NCI-H1694 treated with DMSO at 0.1 percent for 48 hours (cell line): ENCODE measurements at regions not wholly inside any gene's neighbourhood (a gene's known extent, or its start where the extent isn't known, plus 50 kb on each side); places are given as distances from the start of the nearest gene placed in this dataset.

ENCODE experiments used
- DNase-seq: peaks from one replicate; lab custom pipeline; 2025; lab: John Stamatoyannopoulos, UW

DNA sequence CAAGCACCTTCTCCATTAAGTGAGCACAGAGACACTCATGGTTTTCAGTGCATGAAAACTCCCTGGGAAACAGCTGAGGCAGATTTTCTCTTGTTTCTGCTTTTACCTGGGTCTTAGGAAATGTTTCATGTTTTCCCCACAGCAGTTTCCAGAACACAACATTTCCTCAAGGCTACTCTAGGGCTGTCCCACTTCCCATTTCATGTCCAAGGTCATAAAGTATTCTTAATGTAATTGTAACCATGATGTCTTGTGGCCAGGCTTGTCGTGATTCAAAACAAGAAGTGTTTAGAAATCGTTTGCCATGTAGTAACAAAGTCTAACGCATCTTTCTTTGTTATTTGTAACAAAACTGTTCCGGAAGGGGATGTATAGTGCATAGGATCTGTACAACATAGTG, 83.8 kb upstream of the NRP1 start:
- no peak for DNase-seq

DNA sequence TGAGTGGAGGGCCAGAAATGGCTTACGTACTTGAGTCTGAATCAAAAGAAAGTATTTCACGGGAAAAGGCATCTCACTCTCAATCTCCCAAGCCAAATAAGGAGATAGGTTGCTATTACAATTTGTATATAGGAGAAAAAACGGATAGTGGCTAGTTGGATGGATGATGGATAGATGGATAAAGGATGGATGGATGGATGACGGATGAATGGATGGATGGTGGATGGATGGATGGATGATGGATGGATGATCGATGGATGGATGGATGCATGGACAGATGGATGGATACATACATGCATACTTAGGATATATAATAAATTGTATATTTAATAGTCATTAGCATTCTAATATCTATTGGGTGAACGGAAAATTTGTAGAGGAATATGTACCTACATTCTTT, 82.2 kb upstream of the NRP1 start:
- no peak for DNase-seq

DNA sequence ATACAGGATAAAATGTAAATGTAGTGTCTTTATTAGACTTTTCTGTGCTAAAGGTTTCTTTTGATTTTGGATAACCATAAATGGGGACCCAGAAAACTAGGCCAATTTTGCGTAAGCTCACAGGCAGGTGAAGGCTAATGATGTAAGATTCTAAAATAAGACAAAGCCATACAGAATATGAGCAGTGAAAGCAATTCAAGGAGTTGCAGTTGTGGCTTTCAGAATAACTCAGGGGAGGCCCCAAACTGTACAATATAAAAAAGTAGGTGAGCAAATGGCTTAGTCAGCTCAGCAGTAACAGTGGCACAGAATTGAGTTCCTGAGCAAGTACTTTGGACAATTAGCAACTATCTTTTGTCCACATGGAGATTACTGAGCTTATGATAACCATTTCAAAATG, 81.7 kb upstream of the NRP1 start:
- no peak for DNase-seq

DNA sequence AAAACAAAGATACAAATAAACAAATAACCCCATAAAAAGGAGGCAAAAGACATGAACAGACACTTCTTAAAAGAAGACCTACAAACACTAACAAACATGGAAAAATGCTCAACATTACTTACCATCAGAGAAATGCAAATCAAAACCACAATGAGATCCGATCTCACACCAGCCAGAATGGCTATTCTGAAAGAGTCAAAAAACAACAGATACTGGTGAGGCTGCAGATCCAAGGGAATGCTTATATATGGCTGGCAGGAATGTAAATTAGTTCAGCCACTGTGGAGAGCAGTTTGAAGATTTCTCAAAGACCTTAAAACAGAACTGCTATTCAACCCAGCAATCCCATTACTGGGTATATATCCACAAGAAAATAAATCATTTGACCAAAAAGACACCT, 80.4 kb upstream of the NRP1 start:
- no peak for DNase-seq

DNA sequence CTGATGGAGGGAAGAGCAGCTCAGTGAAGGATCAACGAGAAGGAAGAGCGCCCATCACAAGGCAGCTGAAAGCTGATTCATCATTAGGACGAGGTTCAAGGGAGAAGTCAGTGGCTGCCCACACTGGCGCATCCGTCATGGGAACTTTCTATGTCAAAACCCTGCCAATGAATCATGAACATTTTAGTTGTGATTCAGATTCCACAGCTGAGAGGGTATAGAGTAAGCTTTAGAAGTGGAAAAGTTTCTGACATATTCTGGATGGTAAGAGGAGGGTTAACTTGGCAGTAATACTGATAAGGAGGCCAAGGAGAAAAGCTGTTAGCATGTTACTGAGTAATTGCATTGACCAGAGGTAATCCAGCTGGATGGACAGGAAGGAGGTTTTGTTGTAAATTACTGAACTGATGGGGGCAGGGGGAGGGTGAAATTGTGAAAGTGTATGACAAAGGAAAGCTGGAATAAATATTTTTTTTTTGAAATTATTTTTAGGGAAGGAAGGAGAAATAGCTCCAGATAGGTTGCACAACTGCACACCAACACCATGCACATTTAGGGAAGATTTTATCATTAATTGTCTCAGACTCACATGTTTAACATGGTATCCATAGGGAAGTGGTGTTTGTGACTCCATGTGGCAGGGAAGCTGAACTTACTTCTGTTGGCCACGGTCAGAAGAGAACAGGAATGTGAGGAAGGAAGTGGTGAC, 78.3 kb upstream of the NRP1 start:
- DNase-seq = no peak

DNA sequence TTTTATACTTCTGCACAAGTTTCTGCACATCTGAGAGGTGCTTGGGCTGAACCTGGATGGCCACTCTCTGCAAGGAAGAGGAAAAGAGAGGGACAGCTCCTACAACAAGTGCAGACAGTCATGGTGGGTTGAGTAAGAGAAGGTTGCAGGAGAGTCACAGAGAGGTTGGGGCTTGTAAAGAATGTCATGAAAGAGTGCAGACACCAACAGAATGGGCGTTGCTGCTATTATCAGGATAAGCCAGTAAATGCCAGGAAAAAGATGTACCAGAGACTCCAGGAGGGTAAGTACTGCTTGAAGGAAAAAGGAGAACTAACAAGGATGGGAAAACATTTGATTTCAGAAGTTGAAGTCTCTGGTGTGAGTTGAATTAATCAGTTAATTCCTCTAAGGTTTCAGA, 77.8 kb upstream of the NRP1 start:
- DNase-seq = no peak

DNA sequence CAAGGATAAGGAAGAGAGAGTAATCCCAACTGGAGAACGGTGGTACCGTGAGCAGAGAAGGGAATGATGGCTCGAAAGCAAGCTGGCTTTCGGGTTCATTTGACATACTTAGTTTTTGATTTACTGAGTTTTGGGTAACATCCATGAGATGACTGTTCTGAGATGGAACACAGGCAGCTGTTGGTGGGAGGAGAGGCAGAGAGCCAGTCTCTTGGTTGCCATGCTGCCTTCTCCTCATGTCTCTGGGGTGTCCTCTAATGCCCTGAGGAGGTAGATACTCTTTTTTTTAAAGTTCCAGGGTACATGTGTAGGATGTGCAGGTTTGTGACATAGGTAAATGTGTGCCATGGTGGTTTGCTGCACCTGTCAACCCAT, 76.4 kb upstream of the NRP1 start:
- DNase-seq = no peak

DNA sequence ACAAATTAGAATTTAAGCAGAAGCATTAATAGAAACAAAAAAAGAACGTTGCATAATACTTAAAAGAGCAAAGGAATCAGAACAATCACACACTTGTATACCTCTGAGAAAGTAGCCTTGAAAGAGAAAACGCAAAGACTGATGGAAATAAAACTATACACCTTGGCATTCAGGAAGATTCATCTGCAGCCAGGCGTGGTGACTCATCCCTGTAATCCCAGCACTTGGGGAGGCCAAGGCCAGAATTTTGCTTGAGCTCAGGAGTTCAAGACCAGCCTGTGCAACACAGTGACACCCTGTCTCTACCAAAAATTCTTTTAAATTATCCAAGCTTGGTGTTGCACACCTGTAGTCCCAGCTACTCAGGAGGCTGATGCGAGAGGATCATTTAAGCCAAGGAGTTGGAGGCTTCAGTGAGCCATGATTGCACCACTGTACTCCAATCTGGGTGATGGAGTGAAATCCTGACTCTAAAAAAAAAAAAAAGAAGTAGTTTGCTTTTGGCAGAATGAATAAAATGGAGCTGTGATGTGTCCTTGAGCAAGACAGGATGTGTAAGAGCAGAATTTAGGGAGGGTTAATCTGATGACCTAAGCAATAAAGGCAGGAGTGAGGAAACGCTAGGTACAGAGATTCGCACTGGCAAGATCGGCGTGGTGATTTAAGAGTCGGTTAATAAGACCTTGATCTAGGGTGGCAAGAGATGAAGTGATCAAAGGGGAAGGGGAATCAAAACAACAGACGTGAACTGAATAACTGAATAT, 75.8 kb upstream of the NRP1 start:
- no peak for DNase-seq

DNA sequence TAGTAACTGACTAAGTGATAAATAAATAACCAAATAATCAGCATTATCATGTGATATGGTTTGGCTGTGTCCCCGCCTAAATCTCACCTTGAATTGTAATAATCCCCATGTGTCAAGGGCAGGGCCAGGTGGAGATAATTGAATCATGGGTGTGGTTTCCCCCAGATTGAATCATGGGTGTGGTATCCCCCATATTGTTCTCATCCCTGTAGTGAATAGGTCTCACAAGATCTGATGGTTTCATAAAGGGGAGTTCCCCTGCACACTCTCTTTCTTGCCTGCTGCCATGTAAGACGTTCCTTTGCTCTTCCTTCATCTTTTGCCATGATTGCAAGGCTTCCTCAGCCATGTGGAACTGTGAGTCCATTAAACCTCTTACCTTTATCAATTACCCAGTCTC, 72.1 kb upstream of the NRP1 start:
- no peak for DNase-seq

DNA sequence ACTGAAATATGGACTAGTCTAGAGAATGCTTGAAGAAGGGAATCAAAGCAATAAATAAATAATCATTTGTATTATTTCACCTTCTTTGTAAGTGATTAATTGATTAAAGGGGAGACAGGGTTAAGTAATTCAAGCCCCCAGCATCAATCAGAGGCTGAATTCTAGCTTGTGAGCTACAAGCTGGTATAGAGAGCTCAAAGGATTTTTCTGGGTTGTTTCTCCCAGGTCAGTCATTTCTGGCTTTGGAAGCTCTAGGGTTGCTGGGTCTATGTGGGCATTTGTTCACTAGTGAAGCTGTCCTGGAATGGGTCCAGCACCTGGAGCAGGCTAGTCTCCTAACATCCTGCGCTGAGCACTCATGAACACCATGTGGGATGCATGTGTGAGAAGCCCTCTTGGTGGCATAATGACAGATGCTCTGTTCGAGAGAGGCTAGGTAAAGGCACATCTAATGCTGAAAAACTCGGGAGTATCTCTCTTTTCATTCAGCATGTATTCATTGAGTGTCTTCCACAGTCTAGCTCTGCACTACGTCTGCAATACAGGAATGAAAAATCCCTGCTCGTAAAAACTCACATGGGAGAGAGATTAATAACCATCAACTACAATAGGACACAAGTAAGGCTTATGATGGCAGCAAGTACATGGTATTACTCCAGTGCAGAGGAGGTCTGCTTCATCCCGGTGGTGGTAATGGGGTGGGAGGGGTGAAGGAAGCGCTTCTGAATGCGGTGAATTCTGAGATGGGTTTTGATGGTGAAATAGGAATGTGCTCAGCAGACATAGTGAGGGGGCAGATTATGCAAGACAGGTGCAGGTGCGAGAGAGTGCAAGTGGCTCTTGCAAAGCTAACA, 68.0 kb upstream of the NRP1 start:
- no peak for DNase-seq

DNA sequence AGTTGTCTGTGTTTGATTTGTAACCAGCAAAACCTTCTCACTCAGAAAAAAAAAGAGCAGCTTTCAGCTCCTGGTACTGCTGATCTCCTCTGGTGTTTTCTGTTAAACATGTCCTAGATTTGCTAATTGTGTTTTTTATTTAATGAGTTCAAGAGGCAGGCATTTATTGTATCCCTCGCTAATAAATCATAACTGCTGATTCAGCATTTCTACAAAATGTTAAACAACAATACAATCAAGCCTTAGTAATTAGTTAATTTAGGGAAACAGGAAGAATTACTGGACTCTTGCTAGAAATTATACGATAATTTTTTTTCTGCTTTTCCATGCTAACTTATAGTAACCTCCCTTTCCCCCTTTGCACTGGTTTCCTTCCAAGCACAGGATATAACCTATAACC, 66.8 kb upstream of the NRP1 start:
- DNase-seq = no peak

DNA sequence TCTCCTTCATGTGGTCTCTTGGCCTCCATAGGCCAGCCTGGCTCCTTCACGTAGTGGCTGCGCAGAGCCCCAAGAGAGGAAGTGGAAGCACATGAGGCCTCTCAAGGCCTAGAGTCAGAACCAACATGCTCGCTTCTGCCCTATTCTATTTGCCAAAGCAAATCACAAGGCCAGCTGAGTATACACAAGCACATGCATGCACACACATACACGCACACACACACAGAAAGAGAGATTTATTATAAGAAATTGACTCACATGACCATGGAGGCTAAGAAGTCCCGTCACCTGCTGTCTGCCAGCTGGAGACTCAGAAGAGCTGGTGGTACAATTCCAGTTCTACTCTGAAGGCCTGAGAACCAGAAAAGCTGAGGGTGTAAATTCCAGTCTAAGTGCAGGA, 64.3 kb upstream of the NRP1 start:
- DNase-seq = no peak

DNA sequence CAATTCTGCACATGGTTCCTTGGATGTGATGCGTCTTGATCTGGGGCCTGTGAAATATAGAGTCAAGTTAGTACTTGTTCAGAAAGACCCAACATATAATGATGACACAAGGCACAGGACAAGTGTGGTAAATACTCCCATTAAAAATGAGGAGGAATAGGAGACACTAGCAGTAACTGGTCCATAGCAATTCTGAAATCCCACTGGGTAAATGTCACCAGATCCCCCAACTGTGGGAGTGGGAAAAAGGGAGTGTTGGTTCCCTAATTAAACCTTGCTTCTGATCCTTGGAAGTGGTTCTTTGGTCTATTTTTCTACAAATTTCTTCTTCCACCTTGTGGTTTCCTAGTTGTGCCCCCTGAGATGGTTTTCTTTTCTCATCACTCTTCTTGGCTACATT, 62.5 kb upstream of the NRP1 start:
- DNase-seq = no peak

DNA sequence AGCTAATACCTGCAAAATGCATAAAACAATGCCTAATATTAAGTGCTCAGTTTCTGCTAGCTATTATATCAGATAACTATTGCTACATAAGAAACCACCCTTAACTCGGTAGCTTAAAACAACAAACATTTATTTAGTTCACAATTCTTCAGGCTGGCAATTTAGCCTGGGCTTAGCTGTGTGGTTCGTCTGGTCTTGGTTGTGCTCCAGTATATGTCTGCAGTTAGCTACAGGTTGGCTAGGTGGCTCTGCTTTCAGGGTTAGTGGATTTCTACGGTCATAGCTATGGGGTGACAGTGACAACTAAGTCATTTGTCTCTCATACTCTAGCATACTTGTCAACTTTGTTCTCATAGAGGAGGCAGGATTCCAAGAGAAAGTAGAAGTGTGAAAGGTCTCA, 61.8 kb upstream of the NRP1 start:
- no peak for DNase-seq

DNA sequence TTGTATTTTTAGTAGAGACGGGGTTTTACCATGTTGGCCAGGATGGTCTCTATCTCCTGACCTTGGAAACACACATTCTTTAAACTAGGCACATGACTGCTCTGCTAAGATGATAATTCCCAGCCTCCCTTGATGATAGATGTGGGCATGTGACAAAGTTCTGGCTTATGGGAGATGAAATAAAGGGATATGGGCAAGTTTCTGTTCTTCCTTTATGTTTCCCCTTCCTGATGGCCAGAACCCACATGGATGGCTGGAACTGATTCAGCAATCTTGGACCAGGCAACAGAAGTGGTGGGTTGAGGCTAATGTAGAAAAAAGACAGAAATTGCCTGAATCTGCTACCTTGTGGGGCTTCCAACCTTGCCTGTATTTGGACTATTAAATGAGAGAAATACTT, 60.7 kb upstream of the NRP1 start:
- no peak for DNase-seq

DNA sequence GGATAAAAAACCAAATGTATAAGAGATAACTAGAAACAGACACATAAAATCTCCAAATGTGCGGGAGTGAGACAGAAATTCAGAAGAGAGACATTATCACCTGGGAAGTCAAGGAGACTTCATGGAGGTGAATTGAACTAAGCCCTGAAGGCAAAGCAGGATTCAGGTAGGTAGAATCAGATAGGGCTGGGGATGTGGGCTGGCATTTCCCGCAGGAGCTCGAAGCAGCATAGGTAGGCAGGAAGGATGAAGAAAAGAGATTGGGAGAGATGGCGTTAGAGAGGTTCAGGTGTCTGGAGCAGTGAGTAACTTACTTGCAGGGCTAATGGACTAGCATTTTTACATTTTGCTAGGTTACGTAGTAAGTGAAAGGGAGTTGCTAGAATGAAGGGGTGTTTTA, 58.2 kb upstream of the NRP1 start:
- no peak for DNase-seq

DNA sequence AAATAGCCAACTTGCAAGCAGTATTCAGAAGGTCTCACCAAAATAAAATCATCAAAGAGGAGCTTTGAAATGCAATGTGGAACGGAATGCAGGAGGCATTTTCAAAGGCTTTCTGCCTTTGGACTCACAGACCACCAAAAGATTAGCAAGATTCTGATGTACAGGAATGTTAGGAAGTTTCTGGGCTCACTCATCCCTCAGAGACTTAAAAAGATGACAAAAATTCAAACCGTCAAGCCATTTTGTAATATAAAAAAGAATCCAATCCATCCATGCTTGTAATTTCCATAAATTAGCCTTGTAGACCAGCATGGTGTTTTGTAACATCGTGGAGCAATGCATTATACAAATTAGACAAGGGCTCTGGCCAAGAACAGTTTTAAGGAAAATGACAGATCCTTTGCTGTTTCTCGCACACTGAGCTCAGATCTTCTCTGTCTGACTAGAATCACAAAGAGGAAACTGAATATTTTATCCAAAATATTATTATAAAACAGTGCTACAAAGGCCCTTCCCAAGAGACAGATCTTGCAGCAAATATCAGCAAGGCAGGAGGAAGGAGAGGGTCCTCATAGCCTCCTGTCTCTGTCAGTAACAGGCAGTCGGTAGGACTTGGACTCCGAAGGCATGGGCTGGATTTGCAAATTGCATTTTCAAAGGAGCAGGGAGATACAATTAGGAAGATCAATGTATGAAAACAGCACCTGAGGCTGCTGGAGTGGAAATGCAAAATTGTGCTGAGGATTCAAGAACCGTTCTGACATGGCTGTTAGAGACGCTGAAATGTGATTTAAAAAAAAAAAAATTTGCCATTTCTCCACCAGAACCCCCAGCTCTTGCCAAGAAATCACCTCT, 57.4 kb upstream of the NRP1 start:
- no peak for DNase-seq

DNA sequence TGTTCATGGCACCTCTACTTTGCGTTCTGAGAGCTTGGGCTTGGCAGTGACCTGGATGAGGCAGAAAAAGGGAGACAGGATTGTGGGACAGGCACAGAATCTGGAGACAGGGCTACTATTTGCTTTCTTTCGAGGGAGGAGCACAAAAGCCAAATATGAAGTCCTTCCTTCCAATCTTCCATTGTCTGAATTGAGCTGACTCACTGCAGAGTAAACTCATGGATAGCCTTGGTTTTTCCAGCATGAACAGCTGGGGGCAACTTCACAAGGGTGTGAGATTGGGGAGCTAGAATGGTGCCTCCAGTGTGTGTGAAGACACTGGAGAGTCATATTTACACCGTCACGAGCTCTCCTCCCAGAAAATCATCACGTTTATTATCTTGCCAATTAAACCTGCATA, 55.6 kb upstream of the NRP1 start:
- no peak for DNase-seq

DNA sequence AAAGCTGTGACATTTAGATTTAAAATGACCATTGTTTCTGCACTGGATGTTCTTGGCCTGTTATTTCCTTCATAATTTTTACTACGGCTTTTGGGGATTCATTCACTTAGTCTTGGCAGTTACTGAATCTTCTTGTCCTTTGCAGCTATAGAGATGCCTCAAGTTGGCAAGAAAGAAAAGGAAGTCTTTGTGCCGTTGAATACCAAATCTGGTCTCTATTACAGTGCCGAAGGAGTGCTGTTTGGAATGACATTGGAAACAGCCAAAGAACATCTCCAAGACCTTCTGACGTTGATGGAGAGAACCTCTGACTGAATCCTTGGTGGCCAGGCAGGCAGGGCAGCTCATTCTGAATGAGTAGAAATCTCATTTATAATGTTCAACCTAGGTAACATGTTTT, 54.3 kb upstream of the NRP1 start:
- no peak for DNase-seq

DNA sequence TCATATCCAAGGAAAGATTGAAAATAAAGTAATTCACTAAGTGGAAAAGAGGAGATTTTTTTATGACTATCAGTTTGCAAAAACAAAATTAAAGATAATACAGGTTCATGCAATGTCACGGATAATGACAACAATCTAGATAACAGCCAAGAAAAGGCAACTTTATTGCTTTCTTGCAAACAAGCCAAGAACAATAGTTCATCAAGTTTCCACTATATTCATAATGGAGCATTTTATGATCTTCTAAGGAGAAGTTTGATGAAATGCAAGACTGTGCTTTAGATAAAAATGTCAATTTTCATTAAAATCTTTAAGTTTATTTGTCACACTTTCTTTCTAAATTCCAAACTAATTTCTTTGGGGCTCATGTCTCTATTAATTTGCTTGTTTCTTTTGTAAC, 53.9 kb upstream of the NRP1 start:
- no peak for DNase-seq

DNA sequence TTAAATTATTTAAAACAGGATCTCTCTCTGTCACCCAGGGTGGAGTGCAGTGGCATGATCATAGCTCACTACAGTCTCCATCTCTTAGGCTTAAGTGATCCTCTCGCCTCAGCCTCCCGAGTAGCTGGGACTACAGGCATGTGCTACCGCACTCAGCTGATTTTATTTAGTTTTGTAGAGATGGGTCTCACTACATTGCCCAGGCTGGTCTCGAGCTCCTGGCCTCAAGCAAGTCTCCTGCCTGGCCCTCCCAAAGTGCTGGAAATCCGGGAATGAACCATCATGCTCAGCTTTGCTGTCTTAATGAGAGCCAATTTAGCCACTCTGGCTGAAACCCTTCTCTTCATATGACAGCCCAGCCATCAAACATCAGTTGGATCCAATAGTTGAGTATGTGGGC, 53.3 kb upstream of the NRP1 start:
- DNase-seq = no peak

DNA sequence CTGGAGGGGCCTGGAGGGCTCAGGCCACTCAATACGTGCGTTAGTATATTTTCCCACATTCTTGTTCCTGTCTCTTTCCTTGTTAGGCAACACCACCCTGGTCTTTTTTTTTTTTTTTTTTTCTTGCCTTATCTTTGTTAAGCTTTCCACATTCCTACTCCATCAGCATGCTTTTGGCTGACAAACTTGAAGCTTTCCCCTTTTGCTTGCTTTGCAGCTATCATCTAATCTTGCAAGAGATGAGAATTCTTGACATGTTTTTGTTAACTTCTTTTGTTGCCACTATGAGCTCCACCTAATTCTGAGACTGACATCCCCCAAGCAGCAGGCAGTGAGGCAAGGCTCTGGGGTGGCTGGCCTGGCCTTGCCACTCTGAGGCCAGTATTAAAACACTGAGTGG, 52.5 kb upstream of the NRP1 start:
- DNase-seq = no peak
